IMR-90 (cell line): ENCODE measurements at regions not wholly inside any gene's neighbourhood (a gene's known extent, or its start where the extent isn't known, plus 50 kb on each side); places are given as distances from the start of the nearest gene placed in this dataset.

ENCODE experiments used
- ATAC-seq: fragments of 200-7000 bp; cut with Tn5 transposase; 2 replicates; pipeline ENCODE4 v1.9.1; 2020; ENCODE audit warnings: low read depth, mild to moderate bottlenecking, moderate library complexity
- BruUV-seq: library from RNA; stranded (reverse); fragments of 400-500 nt; replicated peaks from 2 replicates; lab custom pipeline; 2021; lab: Mats Ljungman, UMichigan
- CTCF ChIA-PET: fragments of 300-600 bp; formaldehyde crosslinking; extraction: SDS; loops from one replicate; lab custom pipeline; 2021; ENCODE audit warnings: antibody characterized with exemption; lab: Yijun Ruan, JAX
- POLR2A ChIA-PET: fragments of 300-600 bp; sonication (Branson Sonifier 250); formaldehyde crosslinking; loops from one replicate; lab custom pipeline; 2022; ENCODE audit warnings: antibody characterized with exemption; ENCODE audit not compliant: unreplicated experiment; lab: Charles Lee
- DNase-seq: peaks from one replicate; pipeline ENCODE4 v3.0.0; 2013
- H2AFZ ChIP-seq: replicated peaks from 2 replicates; pipeline ENCODE3; 2013; ENCODE audit warnings: low read length, mild to moderate bottlenecking; ENCODE audit not compliant: poor library complexity
- H2AK5ac ChIP-seq: 2 replicates; pipeline ENCODE4 v1.6.1; 2013; ENCODE audit warnings: low read depth, low read length, inconsistent platforms
- H2AK9ac ChIP-seq: replicated peaks from 2 replicates; pipeline ENCODE3; 2013; ENCODE audit warnings: mild to moderate bottlenecking, low read depth, low read length, moderate library complexity; ENCODE audit not compliant: poor library complexity
- H2BK120ac ChIP-seq: 2 replicates; pipeline ENCODE4 v1.6.1; 2013; ENCODE audit warnings: low read depth, low read length, inconsistent platforms
- H2BK15ac ChIP-seq: 3 replicates; pipeline ENCODE4 v1.6.1; 2013; ENCODE audit warnings: low read depth, low read length, inconsistent platforms
- H2BK20ac ChIP-seq: 2 replicates; pipeline ENCODE4 v1.6.1; 2013; ENCODE audit warnings: low read depth, mild to moderate bottlenecking, inconsistent platforms, low read length, moderate library complexity
- H2BK5ac ChIP-seq: 2 replicates; pipeline ENCODE4 v1.6.1; 2013; ENCODE audit warnings: mild to moderate bottlenecking, low read depth, low read length, inconsistent platforms; ENCODE audit not compliant: poor library complexity, severe bottlenecking
- H3K14ac ChIP-seq: replicated peaks from 2 replicates; pipeline ENCODE4 v1.6.1; 2013; ENCODE audit warnings: low read depth, low read length, inconsistent platforms
- H3K18ac ChIP-seq: 2 replicates; pipeline ENCODE4 v1.6.1; 2013; ENCODE audit warnings: low read depth, low read length, control low read depth
- H3K23ac ChIP-seq: 2 replicates; pipeline ENCODE4 v1.6.1; 2013; ENCODE audit warnings: low read depth, low read length, inconsistent platforms
- H3K27ac ChIP-seq: 2 replicates; pipeline ENCODE4 v1.5.1; 2013; ENCODE audit warnings: mild to moderate bottlenecking, control low read depth, low read length; ENCODE audit not compliant: insufficient read depth
- H3K27me3 ChIP-seq: 2 replicates; pipeline ENCODE4 v1.6.1; 2013; ENCODE audit warnings: low read length; ENCODE audit not compliant: control insufficient read depth, insufficient read depth
- H3K36me3 ChIP-seq: 2 replicates; pipeline ENCODE4 v1.6.1; 2013; ENCODE audit warnings: low read length, mixed read lengths; ENCODE audit not compliant: control insufficient read depth, insufficient read depth
- H3K4ac ChIP-seq: 2 replicates; pipeline ENCODE4 v1.6.1; 2013; ENCODE audit warnings: low read depth, low read length, inconsistent platforms
- H3K4me1 ChIP-seq: 2 replicates; pipeline ENCODE4 v1.6.1; 2013; ENCODE audit warnings: low read length, mixed read lengths; ENCODE audit not compliant: control insufficient read depth, insufficient read depth
- H3K4me2 ChIP-seq: 2 replicates; pipeline ENCODE4 v1.6.1; 2013; ENCODE audit warnings: low read depth, mild to moderate bottlenecking, control low read depth, low read length, moderate library complexity
- H3K4me3 ChIP-seq: 2 replicates; pipeline ENCODE4 v1.5.1; 2013; ENCODE audit warnings: low read depth, mild to moderate bottlenecking, control low read depth, low read length, moderate library complexity; ENCODE audit not compliant: insufficient read depth
- H3K56ac ChIP-seq: 2 replicates; pipeline ENCODE4 v1.6.1; 2013; ENCODE audit warnings: low read length, inconsistent platforms; ENCODE audit not compliant: insufficient read depth; ENCODE audit errors: extremely low read depth
- H3K79me1 ChIP-seq, 2 experiments: 2 replicates each; pipeline ENCODE4 v1.6.1; 2013; ENCODE audit warnings: low read length in 2 of 2, inconsistent platforms in 1 of 2, low read depth in 1 of 2
- H3K9ac ChIP-seq: 2 replicates; pipeline ENCODE4 v1.6.1; 2013; ENCODE audit warnings: low read depth, low read length, control low read depth
- H3K9me1 ChIP-seq: 2 replicates; pipeline ENCODE4 v1.6.1; 2013; ENCODE audit warnings: low read length, inconsistent platforms; ENCODE audit not compliant: insufficient read depth
- H3K9me3 ChIP-seq: 2 replicates; pipeline ENCODE4 v1.6.1; 2013; ENCODE audit warnings: low read length; ENCODE audit not compliant: control insufficient read depth, insufficient read depth
- H4K20me1 ChIP-seq: 2 replicates; pipeline ENCODE4 v1.6.1; 2013; ENCODE audit warnings: low read length, inconsistent platforms; ENCODE audit not compliant: insufficient read depth
- H4K5ac ChIP-seq: 2 replicates; pipeline ENCODE4 v1.6.1; 2013; ENCODE audit warnings: mild to moderate bottlenecking, low read depth, low read length, control low read depth
- H4K8ac ChIP-seq, 2 experiments: 2 replicates each; pipeline ENCODE4 v1.6.1; 2013; ENCODE audit warnings: low read depth in 2 of 2, low read length in 2 of 2, control low read depth in 1 of 2, inconsistent platforms in 1 of 2
- H4K91ac ChIP-seq: 2 replicates; pipeline ENCODE4 v1.6.1; 2013; ENCODE audit warnings: low read depth, low read length, inconsistent platforms; ENCODE audit not compliant: insufficient read depth
- BHLHE40 ChIP-seq: fragments of 150-350 bp; IDR thresholded peaks from 2 replicates; pipeline ENCODE4 v1.6.1; 2016; ENCODE audit warnings: mild to moderate bottlenecking, low read depth, low read length
- CEBPB ChIP-seq: IDR thresholded peaks from 2 replicates; pipeline ENCODE4 v1.6.1; 2012; ENCODE audit warnings: low read depth, low read length, improper control_type of control experiment
- CHD1 ChIP-seq: IDR thresholded peaks from 2 replicates; pipeline ENCODE4 v1.6.1; 2012; ENCODE audit warnings: low read depth, low read length, improper control_type of control experiment
- FOS ChIP-seq: fragments of 150-350 bp; IDR thresholded peaks from 2 replicates; pipeline ENCODE4 v1.6.1; 2016; ENCODE audit warnings: low read depth, low read length
- MAFK ChIP-seq: IDR thresholded peaks from 2 replicates; pipeline ENCODE4 v1.6.1; 2012; ENCODE audit warnings: low read depth, low read length, improper control_type of control experiment
- MAZ ChIP-seq: IDR thresholded peaks from 2 replicates; pipeline ENCODE4 v1.6.1; 2012; ENCODE audit warnings: low read depth, mild to moderate bottlenecking, low read length, improper control_type of control experiment, moderate library complexity, borderline replicate concordance
- MXI1 ChIP-seq: IDR thresholded peaks from 2 replicates; pipeline ENCODE4 v1.6.1; 2012; ENCODE audit warnings: low read depth, mild to moderate bottlenecking, low read length, moderate library complexity, borderline replicate concordance
- NFE2L2 ChIP-seq: fragments of 150-350 bp; IDR thresholded peaks from 2 replicates; pipeline ENCODE4 v1.6.1; 2016; ENCODE audit warnings: low read depth, mild to moderate bottlenecking, low read length
- POLR2A ChIP-seq: IDR thresholded peaks from 2 replicates; pipeline ENCODE4 v1.6.1; 2012; ENCODE audit warnings: mild to moderate bottlenecking, low read depth, low read length
- RAD21 ChIP-seq: IDR thresholded peaks from 2 replicates; pipeline ENCODE4 v1.6.1; 2012; ENCODE audit warnings: low read length, improper control_type of control experiment
- RCOR1 ChIP-seq: IDR thresholded peaks from 2 replicates; pipeline ENCODE4 v1.6.1; 2012; ENCODE audit warnings: mild to moderate bottlenecking, low read length, improper control_type of control experiment; ENCODE audit not compliant: insufficient replicate concordance
- RFX5 ChIP-seq: IDR thresholded peaks from 2 replicates; pipeline ENCODE4 v1.8.0; 2012; ENCODE audit warnings: low read depth, mild to moderate bottlenecking, low read length, moderate library complexity
- SMC3 ChIP-seq: fragments of 150-350 bp; IDR thresholded peaks from 2 replicates; pipeline ENCODE4 v1.6.1; 2016; ENCODE audit warnings: low read depth, mild to moderate bottlenecking, antibody characterized with exemption, low read length, moderate library complexity
- WGBS, 2 experiments: methylation state at CpG; one replicate each; pipeline versions ENCODE4 v1.1.5 to v1.1.7; 2013; ENCODE audit warnings: missing lambda C conversion rate in 2 of 2; ENCODE audit not compliant: insufficient read length in 1 of 2; ENCODE audit errors: extremely low coverage in 2 of 2; 5-methylcytosine and 5-hydroxymethylcytosine counted together
- dilution Hi-C: fragments of 300-500 bp; cut with HindIII; formaldehyde crosslinking; loops from one replicate; pipeline ENCODE4 v1.14.3; 2018; ENCODE audit warnings: low sequenced_read_pairs; ENCODE audit not compliant: unreplicated experiment
- in situ Hi-C: fragments of 300-500 bp; cut with MboI; formaldehyde crosslinking; loops from 3 replicates; pipeline ENCODE4 v1.14.3; 2019; ENCODE audit warnings: low sequenced_read_pairs, inconsistent platforms, mixed read lengths
- intact Hi-C: fragments of 100-400 bp; cut with micrococcal nuclease; formaldehyde crosslinking; loops from 2 replicates; pipeline ENCODE4 v1.10.0; 2022
- TF ChIP-seq, protein P1 (sequence below): fragments of 150-350 bp; IDR thresholded peaks from 2 replicates; pipeline ENCODE4 v1.6.1; 2017; ENCODE audit warnings: mild to moderate bottlenecking, antibody characterized with exemption, low read length, low read depth
- TF ChIP-seq, protein P2 (sequence below): fragments of 150-350 bp; IDR thresholded peaks from 2 replicates; pipeline ENCODE4 v1.6.1; 2016; ENCODE audit warnings: low read depth, mild to moderate bottlenecking, low read length, moderate library complexity, borderline replicate concordance
- TF ChIP-seq, protein P3 (sequence below): conservative IDR thresholded peaks from 2 replicates; pipeline ENCODE4 v1.5.1; 2012; ENCODE audit warnings: mild to moderate bottlenecking, low read depth, low read length, improper control_type of control experiment

DNA sequence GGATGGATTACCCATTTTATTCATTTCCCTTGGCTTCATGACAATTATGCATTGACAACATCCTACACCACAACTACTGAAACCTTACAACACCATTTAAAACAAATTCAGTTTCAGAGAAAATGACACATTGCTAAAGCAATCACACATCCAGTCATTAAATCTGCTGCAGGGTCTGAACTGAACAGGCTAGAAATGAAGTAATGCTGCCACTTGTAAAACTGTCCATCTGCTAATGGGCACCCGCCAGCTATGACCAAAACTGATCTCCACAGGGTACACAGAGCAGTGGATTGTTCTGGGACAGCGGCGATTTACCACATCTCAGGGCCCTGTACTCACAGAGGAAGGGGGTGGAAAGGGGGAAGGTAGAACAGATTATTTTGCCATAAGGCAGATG, 172.9 kb upstream of the FBXL4 start:
- no peaks in the 10 kb centered on the region for H3K9me3 ChIP-seq
- H3K27ac ChIP-seq = no peak overlapping the region
- no peak overlapping the region for H2BK120ac ChIP-seq
- no peak overlapping the region for H3K56ac ChIP-seq
- CTCF ChIA-PET = no interaction called here
- no CpG with 5 or more reads among the region's 3 CpGs for WGBS, 2 experiments
- H3K4me3 ChIP-seq = no peak overlapping the region
- H3K23ac ChIP-seq = no peak overlapping the region
- no peaks in the 10 kb centered on the region for H3K4me1 ChIP-seq
- no peaks in the 10 kb centered on the region for H4K20me1 ChIP-seq
- H3K79me1 ChIP-seq = no peaks in the 10 kb centered on the region
- TF ChIP-seq, protein P1, sequence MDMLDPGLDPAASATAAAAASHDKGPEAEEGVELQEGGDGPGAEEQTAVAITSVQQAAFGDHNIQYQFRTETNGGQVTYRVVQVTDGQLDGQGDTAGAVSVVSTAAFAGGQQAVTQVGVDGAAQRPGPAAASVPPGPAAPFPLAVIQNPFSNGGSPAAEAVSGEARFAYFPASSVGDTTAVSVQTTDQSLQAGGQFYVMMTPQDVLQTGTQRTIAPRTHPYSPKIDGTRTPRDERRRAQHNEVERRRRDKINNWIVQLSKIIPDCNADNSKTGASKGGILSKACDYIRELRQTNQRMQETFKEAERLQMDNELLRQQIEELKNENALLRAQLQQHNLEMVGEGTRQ = no peak
- TF ChIP-seq CHD1 = no peak
- TF ChIP-seq MAFK = no peak
- no peak for TF ChIP-seq BHLHE40
- TF ChIP-seq, protein P2, sequence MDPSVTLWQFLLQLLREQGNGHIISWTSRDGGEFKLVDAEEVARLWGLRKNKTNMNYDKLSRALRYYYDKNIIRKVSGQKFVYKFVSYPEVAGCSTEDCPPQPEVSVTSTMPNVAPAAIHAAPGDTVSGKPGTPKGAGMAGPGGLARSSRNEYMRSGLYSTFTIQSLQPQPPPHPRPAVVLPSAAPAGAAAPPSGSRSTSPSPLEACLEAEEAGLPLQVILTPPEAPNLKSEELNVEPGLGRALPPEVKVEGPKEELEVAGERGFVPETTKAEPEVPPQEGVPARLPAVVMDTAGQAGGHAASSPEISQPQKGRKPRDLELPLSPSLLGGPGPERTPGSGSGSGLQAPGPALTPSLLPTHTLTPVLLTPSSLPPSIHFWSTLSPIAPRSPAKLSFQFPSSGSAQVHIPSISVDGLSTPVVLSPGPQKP = no peak
- TF ChIP-seq, protein P3, sequence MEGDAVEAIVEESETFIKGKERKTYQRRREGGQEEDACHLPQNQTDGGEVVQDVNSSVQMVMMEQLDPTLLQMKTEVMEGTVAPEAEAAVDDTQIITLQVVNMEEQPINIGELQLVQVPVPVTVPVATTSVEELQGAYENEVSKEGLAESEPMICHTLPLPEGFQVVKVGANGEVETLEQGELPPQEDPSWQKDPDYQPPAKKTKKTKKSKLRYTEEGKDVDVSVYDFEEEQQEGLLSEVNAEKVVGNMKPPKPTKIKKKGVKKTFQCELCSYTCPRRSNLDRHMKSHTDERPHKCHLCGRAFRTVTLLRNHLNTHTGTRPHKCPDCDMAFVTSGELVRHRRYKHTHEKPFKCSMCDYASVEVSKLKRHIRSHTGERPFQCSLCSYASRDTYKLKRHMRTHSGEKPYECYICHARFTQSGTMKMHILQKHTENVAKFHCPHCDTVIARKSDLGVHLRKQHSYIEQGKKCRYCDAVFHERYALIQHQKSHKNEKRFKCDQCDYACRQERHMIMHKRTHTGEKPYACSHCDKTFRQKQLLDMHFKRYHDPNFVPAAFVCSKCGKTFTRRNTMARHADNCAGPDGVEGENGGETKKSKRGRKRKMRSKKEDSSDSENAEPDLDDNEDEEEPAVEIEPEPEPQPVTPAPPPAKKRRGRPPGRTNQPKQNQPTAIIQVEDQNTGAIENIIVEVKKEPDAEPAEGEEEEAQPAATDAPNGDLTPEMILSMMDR = no peak
- no peak for TF ChIP-seq RCOR1
- TF ChIP-seq CEBPB = no peak
- no peak for TF ChIP-seq POLR2A
- no peak for TF ChIP-seq RAD21
- no peak for TF ChIP-seq MAZ
- no peak for TF ChIP-seq RFX5
- no peak for TF ChIP-seq FOS
- no peak for TF ChIP-seq MXI1
- no peak for TF ChIP-seq SMC3
- no peak for TF ChIP-seq NFE2L2
- no peaks in the 10 kb centered on the region for H3K36me3 ChIP-seq
- H2AK9ac ChIP-seq = no peak overlapping the region
- in situ Hi-C loops = loop anchor here (25.0 kb wide), 1 partner anchor 1633 kb away; no protein-coding TSS in a partner anchor
- intact Hi-C loops = no loop called here
- H3K4me2 ChIP-seq = no peak overlapping the region
- no peak overlapping the region for H2BK5ac ChIP-seq
- no peak overlapping the region for H4K8ac ChIP-seq
- no peak overlapping the region for H2BK20ac ChIP-seq
- no peak overlapping the region for H4K91ac ChIP-seq
- dilution Hi-C loops = no loop called here
- no peak overlapping the region for H3K14ac ChIP-seq
- H3K4ac ChIP-seq = no peak overlapping the region
- no peaks in the 10 kb centered on the region for H3K27me3 ChIP-seq
- no peak overlapping the region for H3K9ac ChIP-seq
- POLR2A ChIA-PET = no interaction called here
- no peak overlapping the region for H3K18ac ChIP-seq
- DNase-seq = no peak
- BruUV-seq = no TSS peak
- no peak overlapping the region for H2BK15ac ChIP-seq
- no peak for ATAC-seq
- H4K5ac ChIP-seq = no peak overlapping the region
- no peaks in the 10 kb centered on the region for H3K9me1 ChIP-seq
- no peak overlapping the region for H2AK5ac ChIP-seq
- no peak overlapping the region for H2AFZ ChIP-seq
